HCT116 (cell line): ENCODE measurements at regions not wholly inside any gene's neighbourhood (a gene's known extent, or its start where the extent isn't known, plus 50 kb on each side); places are given as distances from the start of the nearest gene placed in this dataset.

Experiments
- ATAC-seq: fragments of 200-7000 bp; cut with Tn5 transposase; 2 replicates; pipeline ENCODE4 v1.9.1; 2020; ENCODE audit warnings: mild to moderate bottlenecking, moderate library complexity
- BruUV-seq: library from RNA; stranded (reverse); fragments of 400-500 nt; replicated peaks from 2 replicates; lab custom pipeline; 2021; lab: Mats Ljungman, UMichigan
- CTCF ChIA-PET: fragments of 300-600 bp; sonication (Branson Sonifier 250); formaldehyde crosslinking; loops from one replicate; lab custom pipeline; 2021; ENCODE audit warnings: antibody characterized with exemption; lab: Charles Lee
- POLR2A ChIA-PET: fragments of 300-600, 350-600 bp; sonication (Branson Sonifier 250); formaldehyde crosslinking; loops from one replicate; lab custom pipeline; 2021; ENCODE audit warnings: antibody characterized with exemption; lab: Charles Lee
- RAD21 ChIA-PET, 2 experiments: fragments of 300-600 bp; sonication (Branson Sonifier 250); formaldehyde crosslinking; loops; one replicate each; lab custom pipeline; 2023; ENCODE audit warnings: low total read pairs in 2 of 2; ENCODE audit not compliant: uncharacterized antibody in 2 of 2, unreplicated experiment in 2 of 2, low non-redundant PET in 1 of 2; lab: Charles Lee
- DNase-seq: peaks from one replicate; pipeline ENCODE4 v3.0.0-alpha.2; 2010; ENCODE audit warnings: low read depth, low spot score
- H2AFZ ChIP-seq: fragments of 200-600 bp; shearing (Covaris generic), sonication (generic); 2 replicates; pipeline ENCODE4 v1.6.1; 2017; ENCODE audit warnings: low read depth, mixed run types, mixed read lengths, antibody characterized with exemption, low read length; ENCODE audit not compliant: poor library complexity, severe bottlenecking
- H3K27ac ChIP-seq: 2 replicates; pipeline ENCODE4 v1.5.1; 2012; ENCODE audit warnings: low read depth, low read length
- H3K27me3 ChIP-seq: fragments of 200-600 bp; sonication (generic); 2 replicates; pipeline ENCODE4 v1.6.1; 2016; ENCODE audit warnings: mixed run types, low read length, mixed read lengths; ENCODE audit not compliant: insufficient read depth
- H3K36me3 ChIP-seq, 2 experiments: fragments of 200-500 bp in 1 of 2; fragments of 200-600 bp in 1 of 2; sonication (Bioruptor generic) in 1 of 2; sonication (generic) in 1 of 2; 2 replicates each; pipeline versions ENCODE4 v1.5.1 to v1.6.1; 2014 to 2016; ENCODE audit warnings: low read length in 2 of 2, inconsistent platforms in 1 of 2, mixed read lengths in 1 of 2, mixed run types in 1 of 2; ENCODE audit not compliant: insufficient read depth in 2 of 2, control insufficient read depth in 1 of 2
- H3K4me1 ChIP-seq, 2 experiments: fragments of 200-600 bp in 1 of 2; sonication (generic) in 1 of 2; 2 replicates each; pipeline versions ENCODE4 v1.5.1 to v1.6.1; 2012 to 2017; ENCODE audit warnings: low read length in 2 of 2, inconsistent platforms in 1 of 2, mild to moderate bottlenecking in 1 of 2, mixed read lengths in 1 of 2, mixed run types in 1 of 2, moderate library complexity in 1 of 2; ENCODE audit not compliant: insufficient read depth in 2 of 2, control insufficient read depth in 1 of 2
- H3K4me2 ChIP-seq: fragments of 200-600 bp; sonication (generic); 2 replicates; pipeline ENCODE4 v1.6.1; 2017; ENCODE audit warnings: mixed run types, low read length, mixed read lengths
- H3K4me3 ChIP-seq, 2 experiments: fragments of 200-600 bp in 1 of 2; sonication (generic) in 1 of 2; replicated peaks in 1 of 2; 2 replicates each; pipeline ENCODE4 v1.5.1; 2011 to 2016; ENCODE audit warnings: low read length in 2 of 2, control low read depth in 1 of 2, low read depth in 1 of 2, mild to moderate bottlenecking in 1 of 2, mixed read lengths in 1 of 2, mixed run types in 1 of 2
- H3K79me2 ChIP-seq: fragments of 200-600 bp; sonication (generic); 2 replicates; pipeline ENCODE4 v1.6.1; 2017; ENCODE audit warnings: mild to moderate bottlenecking, mixed run types, low read length, moderate library complexity, mixed read lengths; ENCODE audit not compliant: insufficient read depth
- H3K9ac ChIP-seq: fragments of 200-600 bp; sonication (generic); 2 replicates; pipeline ENCODE4 v1.6.1; 2016; ENCODE audit warnings: low read length, mixed read lengths
- H3K9me2 ChIP-seq: fragments of 200-600 bp; sonication (generic), shearing (Covaris generic); 2 replicates; pipeline ENCODE4 v1.6.1; 2017; ENCODE audit warnings: mixed run types, mild to moderate bottlenecking, moderate library complexity; ENCODE audit not compliant: insufficient read depth
- H3K9me3 ChIP-seq, 2 experiments: fragments of 200-500 bp in 1 of 2; fragments of 200-600 bp in 1 of 2; sonication (Bioruptor generic) in 1 of 2; sonication (generic) in 1 of 2; 2 replicates each; pipeline ENCODE4 v1.6.1; 2014 to 2017; ENCODE audit warnings: low read length in 2 of 2, mixed read lengths in 2 of 2, inconsistent platforms in 1 of 2, low read depth in 1 of 2, mild to moderate bottlenecking in 1 of 2, mixed run types in 1 of 2, moderate library complexity in 1 of 2; ENCODE audit not compliant: control insufficient read depth in 1 of 2, insufficient read depth in 1 of 2
- H4K20me1 ChIP-seq: fragments of 200-600 bp; sonication (generic), shearing (Covaris generic); 2 replicates; pipeline ENCODE4 v1.6.1; 2017; ENCODE audit warnings: mixed run types, mild to moderate bottlenecking, moderate library complexity; ENCODE audit not compliant: insufficient read depth
- ATF3 ChIP-seq: IDR thresholded peaks from 2 replicates; pipeline ENCODE4 v1.6.1; 2012
- EZH2phosphoT487 ChIP-seq: fragments of 200-600 bp; IDR thresholded peaks from 2 replicates; pipeline ENCODE4 v1.6.1; 2018; ENCODE audit warnings: antibody characterized with exemption, borderline replicate concordance
- RAD21 ChIP-seq: IDR thresholded peaks from 2 replicates; pipeline ENCODE4 v1.6.1; 2012; ENCODE audit warnings: low read depth, mild to moderate bottlenecking
- ZFX ChIP-seq: fragments of 450-650 bp; IDR thresholded peaks from 2 replicates; pipeline ENCODE4 v1.6.1; 2017
- intact Hi-C: fragments of 100-400 bp; cut with micrococcal nuclease; formaldehyde crosslinking; loops from 2 replicates; pipeline ENCODE4 v1.10.0; 2022
- TF ChIP-seq, protein P1 (sequence below): IDR thresholded peaks from 2 replicates; pipeline ENCODE4 v1.6.1; 2012; ENCODE audit warnings: low read depth
- TF ChIP-seq, protein P2 (sequence below): IDR thresholded peaks from 2 replicates; pipeline ENCODE4 v1.6.1; 2012

DNA sequence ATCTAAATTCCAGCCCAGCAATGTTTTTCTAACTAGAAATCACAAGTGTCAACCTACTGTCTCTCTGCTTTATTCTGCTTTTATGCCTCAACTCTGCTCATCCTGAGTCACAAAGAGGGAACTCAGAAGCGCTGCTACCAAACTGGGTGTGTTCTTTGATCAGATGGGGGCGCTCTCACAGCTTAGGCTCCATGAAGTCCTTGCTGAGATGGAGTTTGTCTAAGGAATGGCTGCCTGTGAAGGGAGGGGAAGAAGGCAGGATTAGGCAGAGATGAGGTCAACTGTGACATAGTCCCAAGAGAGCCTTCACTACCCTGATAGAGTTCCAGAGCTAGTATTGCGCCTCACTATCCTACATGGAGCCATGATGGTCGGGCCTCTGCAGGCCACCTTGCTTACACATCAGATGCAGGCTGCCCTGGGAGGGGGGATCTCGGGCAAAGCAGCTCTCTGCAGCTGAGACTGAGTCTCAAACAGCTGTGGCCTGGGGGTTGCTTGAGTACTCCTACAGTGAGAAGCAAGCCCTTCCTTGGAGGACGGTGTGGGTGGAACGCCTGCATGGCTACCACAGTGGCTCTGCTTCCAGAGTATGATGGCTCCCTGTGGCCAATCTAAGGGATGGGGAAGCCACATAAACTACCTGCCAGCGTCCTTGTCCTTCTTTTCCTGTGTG lies 219.9 kb downstream of the CCNG2 start:
- Histone ChIP-seq H2AFZ (no peak overlapping the region), H3K79me2 (no peaks in the 10 kb centered on the region), H3K4me1 (no peaks in the 10 kb centered on the region), H3K9ac (no peak overlapping the region), H3K4me2 (no peak overlapping the region), H3K27ac (no peak overlapping the region), H3K27me3 (peaks cover 48% of the 10 kb centered on the region), H4K20me1 (no peaks in the 10 kb centered on the region), H3K9me2 (no peaks in the 10 kb centered on the region), H3K36me3 (no peaks in the 10 kb centered on the region), H3K4me3 (no peak overlapping the region), H3K9me3 (no peaks in the 10 kb centered on the region)
- intact Hi-C loops, result no loop called here
- ChIA-PET POLR2A (no interaction called here), CTCF (no interaction called here), RAD21 (no interaction called here)
- ATAC-seq (no peak), DNase-seq (no peak)
- no TSS peak for BruUV-seq
- TF ChIP-seq, protein P1, sequence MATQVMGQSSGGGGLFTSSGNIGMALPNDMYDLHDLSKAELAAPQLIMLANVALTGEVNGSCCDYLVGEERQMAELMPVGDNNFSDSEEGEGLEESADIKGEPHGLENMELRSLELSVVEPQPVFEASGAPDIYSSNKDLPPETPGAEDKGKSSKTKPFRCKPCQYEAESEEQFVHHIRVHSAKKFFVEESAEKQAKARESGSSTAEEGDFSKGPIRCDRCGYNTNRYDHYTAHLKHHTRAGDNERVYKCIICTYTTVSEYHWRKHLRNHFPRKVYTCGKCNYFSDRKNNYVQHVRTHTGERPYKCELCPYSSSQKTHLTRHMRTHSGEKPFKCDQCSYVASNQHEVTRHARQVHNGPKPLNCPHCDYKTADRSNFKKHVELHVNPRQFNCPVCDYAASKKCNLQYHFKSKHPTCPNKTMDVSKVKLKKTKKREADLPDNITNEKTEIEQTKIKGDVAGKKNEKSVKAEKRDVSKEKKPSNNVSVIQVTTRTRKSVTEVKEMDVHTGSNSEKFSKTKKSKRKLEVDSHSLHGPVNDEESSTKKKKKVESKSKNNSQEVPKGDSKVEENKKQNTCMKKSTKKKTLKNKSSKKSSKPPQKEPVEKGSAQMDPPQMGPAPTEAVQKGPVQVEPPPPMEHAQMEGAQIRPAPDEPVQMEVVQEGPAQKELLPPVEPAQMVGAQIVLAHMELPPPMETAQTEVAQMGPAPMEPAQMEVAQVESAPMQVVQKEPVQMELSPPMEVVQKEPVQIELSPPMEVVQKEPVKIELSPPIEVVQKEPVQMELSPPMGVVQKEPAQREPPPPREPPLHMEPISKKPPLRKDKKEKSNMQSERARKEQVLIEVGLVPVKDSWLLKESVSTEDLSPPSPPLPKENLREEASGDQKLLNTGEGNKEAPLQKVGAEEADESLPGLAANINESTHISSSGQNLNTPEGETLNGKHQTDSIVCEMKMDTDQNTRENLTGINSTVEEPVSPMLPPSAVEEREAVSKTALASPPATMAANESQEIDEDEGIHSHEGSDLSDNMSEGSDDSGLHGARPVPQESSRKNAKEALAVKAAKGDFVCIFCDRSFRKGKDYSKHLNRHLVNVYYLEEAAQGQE, result no peak
- no peak for TF ChIP-seq RAD21
- no peak for TF ChIP-seq ZFX
- TF ChIP-seq EZH2phosphoT487, result no peak
- TF ChIP-seq, protein P2, sequence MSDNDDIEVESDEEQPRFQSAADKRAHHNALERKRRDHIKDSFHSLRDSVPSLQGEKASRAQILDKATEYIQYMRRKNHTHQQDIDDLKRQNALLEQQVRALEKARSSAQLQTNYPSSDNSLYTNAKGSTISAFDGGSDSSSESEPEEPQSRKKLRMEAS, result no peak
- no peak for TF ChIP-seq ATF3
